HEK293T (cell line): ENCODE measurements at regions not wholly inside any gene's neighbourhood (a gene's known extent, or its start where the extent isn't known, plus 50 kb on each side); places are given as distances from the start of the nearest gene placed in this dataset.

Experiments used
- ARNT ChIP-seq: fragments of 450-650 bp; IDR thresholded peaks from 2 replicates; pipeline ENCODE4 v1.6.1; 2017; ENCODE audit warnings: mild to moderate bottlenecking
- BHLHE40 ChIP-seq: fragments of 450-650 bp; IDR thresholded peaks from 2 replicates; pipeline ENCODE4 v1.6.1; 2016; ENCODE audit warnings: mild to moderate bottlenecking, moderate library complexity, borderline replicate concordance
- FOXA1 ChIP-seq: fragments of 450-650 bp; IDR thresholded peaks from 2 replicates; pipeline ENCODE4 v1.6.1; 2016; ENCODE audit warnings: mild to moderate bottlenecking
- FOXK2 ChIP-seq: fragments of 450-650 bp; IDR thresholded peaks from 2 replicates; pipeline ENCODE4 v1.6.1; 2016; ENCODE audit warnings: mild to moderate bottlenecking
- L3MBTL2 ChIP-seq: fragments of 450-650 bp; conservative IDR thresholded peaks from 2 replicates; pipeline ENCODE4 v1.6.1; 2016; ENCODE audit warnings: mild to moderate bottlenecking
- NFRKB ChIP-seq: fragments of 450-650 bp; IDR thresholded peaks from 2 replicates; pipeline ENCODE4 v1.6.1; 2016; ENCODE audit warnings: mild to moderate bottlenecking, moderate library complexity
- SP1 ChIP-seq: fragments of 450-650 bp; IDR thresholded peaks from 2 replicates; pipeline ENCODE4 v1.6.1; 2017
- SUZ12 ChIP-seq: fragments of 450-650 bp; IDR thresholded peaks from 2 replicates; pipeline ENCODE4 v1.6.1; 2016; ENCODE audit warnings: mild to moderate bottlenecking
- TARDBP ChIP-seq: fragments of 450-650 bp; IDR thresholded peaks from 2 replicates; pipeline ENCODE4 v1.6.1; 2016
- ZNF384 ChIP-seq: fragments of 450-650 bp; IDR thresholded peaks from 2 replicates; pipeline ENCODE4 v1.6.1; 2016
- TF ChIP-seq, protein P1 (sequence below): fragments of 450-650 bp; IDR thresholded peaks from 2 replicates; pipeline ENCODE4 v1.6.1; 2016

GRCh38 chr13:30025351-30025750 is 174.9 kb upstream of the UBL3 start:
- TF ChIP-seq SP1 (no peak), L3MBTL2 (no peak), TARDBP (no peak), BHLHE40 (no peak), ARNT (no peak), NFRKB (no peak), SUZ12 (no peak), FOXA1 (no peak), ZNF384 (no peak), FOXK2 (no peak)
- TF ChIP-seq, protein P1, sequence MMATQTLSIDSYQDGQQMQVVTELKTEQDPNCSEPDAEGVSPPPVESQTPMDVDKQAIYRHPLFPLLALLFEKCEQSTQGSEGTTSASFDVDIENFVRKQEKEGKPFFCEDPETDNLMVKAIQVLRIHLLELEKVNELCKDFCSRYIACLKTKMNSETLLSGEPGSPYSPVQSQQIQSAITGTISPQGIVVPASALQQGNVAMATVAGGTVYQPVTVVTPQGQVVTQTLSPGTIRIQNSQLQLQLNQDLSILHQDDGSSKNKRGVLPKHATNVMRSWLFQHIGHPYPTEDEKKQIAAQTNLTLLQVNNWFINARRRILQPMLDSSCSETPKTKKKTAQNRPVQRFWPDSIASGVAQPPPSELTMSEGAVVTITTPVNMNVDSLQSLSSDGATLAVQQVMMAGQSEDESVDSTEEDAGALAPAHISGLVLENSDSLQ: no peak
